Fibroblast of lung (primary cell): ENCODE measurements at regions not wholly inside any gene's neighbourhood (a gene's known extent, or its start where the extent isn't known, plus 50 kb on each side); places are given as distances from the start of the nearest gene placed in this dataset.

Experiments used
- DNase-seq, 2 donors: peaks; one replicate each; pipeline versions ENCODE4 v3.0.0 to v3.0.0-alpha.2; 2010; ENCODE audit warnings: low read depth in 2 of 2
- H2AFZ ChIP-seq: 2 replicates; pipeline ENCODE4 v1.5.1; 2012; ENCODE audit warnings: low read length, control low read depth, inconsistent platforms
- H3K27ac ChIP-seq: 2 replicates; pipeline ENCODE4 v1.5.1; 2011; ENCODE audit warnings: low read length, control low read depth; ENCODE audit not compliant: insufficient read depth
- H3K27me3 ChIP-seq: 2 replicates; pipeline ENCODE4 v1.5.1; 2011; ENCODE audit warnings: mild to moderate bottlenecking, low read length; ENCODE audit not compliant: control insufficient read depth, insufficient read depth
- H3K36me3 ChIP-seq: 2 replicates; pipeline ENCODE4 v1.5.1; 2011; ENCODE audit warnings: low read length; ENCODE audit not compliant: control insufficient read depth, insufficient read depth
- H3K4me1 ChIP-seq: 2 replicates; pipeline ENCODE4 v1.5.1; 2011; ENCODE audit warnings: low read length; ENCODE audit not compliant: control insufficient read depth, insufficient read depth; ENCODE audit errors: extremely low read depth
- H3K4me2 ChIP-seq: 2 replicates; pipeline ENCODE4 v1.5.1; 2011; ENCODE audit warnings: low read length, control low read depth; ENCODE audit not compliant: insufficient read depth; ENCODE audit errors: extremely low read depth
- H3K4me3 ChIP-seq, 4 experiments: fragments of 200-600 bp in 1 of 4; sonication (generic) in 1 of 4; replicated peaks in 1 of 4; 2 replicates each; pipeline ENCODE4 v1.5.1; 2011 to 2016; ENCODE audit warnings: low read length in 4 of 4, low read depth in 3 of 4, mild to moderate bottlenecking in 3 of 4, control low read depth in 2 of 4, inconsistent platforms in 1 of 4, mixed read lengths in 1 of 4; ENCODE audit not compliant: insufficient read depth in 1 of 4; ENCODE audit errors: control extremely low read depth in 1 of 4
- H3K79me2 ChIP-seq: 2 replicates; pipeline ENCODE4 v1.5.1; 2012; ENCODE audit warnings: mild to moderate bottlenecking, low read length, inconsistent platforms; ENCODE audit not compliant: control insufficient read depth, insufficient read depth
- H3K9ac ChIP-seq: 2 replicates; pipeline ENCODE4 v1.5.1; 2011; ENCODE audit warnings: mild to moderate bottlenecking, low read length, control low read depth; ENCODE audit not compliant: insufficient read depth
- H3K9me3 ChIP-seq: 2 replicates; pipeline ENCODE4 v1.5.1; 2012; ENCODE audit warnings: low read depth, low read length; ENCODE audit not compliant: control insufficient read depth, insufficient read depth
- H4K20me1 ChIP-seq: 2 replicates; pipeline ENCODE4 v1.5.1; 2011; ENCODE audit warnings: low read length; ENCODE audit not compliant: control insufficient read depth, insufficient read depth; ENCODE audit errors: extremely low read depth
- CTCF ChIP-seq, 2 donors: IDR thresholded peaks in 1 of 2; conservative IDR thresholded peaks in 1 of 2; 1 replicate in 1 of 2; 2 replicates in 1 of 2; pipeline ENCODE4 v1.5.1; 2011 to 2012; ENCODE audit warnings: low read length in 2 of 2, control low read depth in 1 of 2, inconsistent platforms in 1 of 2, low read depth in 1 of 2, mild to moderate bottlenecking in 1 of 2
- EZH2 ChIP-seq: IDR thresholded peaks from 2 replicates; pipeline ENCODE4 v1.5.1; 2012; ENCODE audit warnings: low read length, control low read depth, mild to moderate bottlenecking; ENCODE audit errors: missing control alignments

- H3K4me3 ChIP-seq: no peak overlapping the region
These were observed 693.4 kb upstream of the TMEFF2 start for GRCh38 chr2:192888109-192888508.

GRCh38 chr2:192887337-192887736 lies 692.6 kb upstream of the TMEFF2 start:
- no peak overlapping the region for H3K4me3 ChIP-seq
- no peak for DNase-seq
- no peak overlapping the region for H2AFZ ChIP-seq
- H3K27me3 ChIP-seq: no peaks in the 10 kb centered on the region
- no peaks in the 10 kb centered on the region for H4K20me1 ChIP-seq
- H3K9ac ChIP-seq: no peak overlapping the region
- no peaks in the 10 kb centered on the region for H3K79me2 ChIP-seq
- H3K36me3 ChIP-seq: no peaks in the 10 kb centered on the region
- H3K9me3 ChIP-seq: no peaks in the 10 kb centered on the region
- TF ChIP-seq EZH2 (no peak), CTCF (conservative IDR thresholded peaks at IDR 0.05 in 1 of 2, IDR thresholded peaks at IDR 0.05 in 1 of 2; ENCODE audit: low read depth in 1 of 2, low read length in 2 of 2) (no peak)
- no peaks in the 10 kb centered on the region for H3K4me1 ChIP-seq
- no peak overlapping the region for H3K27ac ChIP-seq
- no peak overlapping the region for H3K4me2 ChIP-seq

More at GRCh38 chr2:192888109-192888508, 693.4 kb upstream of the TMEFF2 start:
- Histone ChIP-seq H3K4me1 (no peaks in the 10 kb centered on the region), H3K9me3 (no peaks in the 10 kb centered on the region), H3K4me2 (no peak overlapping the region), H3K27ac (no peak overlapping the region), H3K9ac (no peak overlapping the region), H4K20me1 (no peaks in the 10 kb centered on the region), H3K36me3 (no peaks in the 10 kb centered on the region), H2AFZ (no peak overlapping the region), H3K79me2 (no peaks in the 10 kb centered on the region), H3K27me3 (no peaks in the 10 kb centered on the region)
- no peak for TF ChIP-seq EZH2
- no peak for TF ChIP-seq CTCF (conservative IDR thresholded peaks at IDR 0.05 in 1 of 2, IDR thresholded peaks at IDR 0.05 in 1 of 2; ENCODE audit: low read depth in 1 of 2, low read length in 2 of 2)
- DNase-seq: no peak

- no peaks in the 10 kb centered on the region for H4K20me1 ChIP-seq
- TF ChIP-seq EZH2: no peak
- TF ChIP-seq CTCF (conservative IDR thresholded peaks at IDR 0.05 in 1 of 2, IDR thresholded peaks at IDR 0.05 in 1 of 2; ENCODE audit: low read depth in 1 of 2, low read length in 2 of 2): no peak
- no peaks in the 10 kb centered on the region for H3K36me3 ChIP-seq
- no peak overlapping the region for H3K4me3 ChIP-seq
- no peaks in the 10 kb centered on the region for H3K4me1 ChIP-seq
- H3K27ac ChIP-seq: no peak overlapping the region
- no peak for DNase-seq
- H3K9me3 ChIP-seq: no peaks in the 10 kb centered on the region
- H3K79me2 ChIP-seq: no peaks in the 10 kb centered on the region
- no peaks in the 10 kb centered on the region for H3K27me3 ChIP-seq
- H2AFZ ChIP-seq: no peak overlapping the region
- H3K9ac ChIP-seq: no peak overlapping the region
- no peak overlapping the region for H3K4me2 ChIP-seq
These were observed 691.9 kb upstream of the TMEFF2 start for GRCh38 chr2:192886636-192887035.
